SK-N-SH treated with all-trans-retinoic acid at 6 μM for 48 hours (cell line): ENCODE measurements at regions not wholly inside any gene's neighbourhood (a gene's known extent, or its start where the extent isn't known, plus 50 kb on each side); places are given as distances from the start of the nearest gene placed in this dataset.

Experiments used
- ESRRG ChIP-seq: fragments of 250-450 bp; sonication (Bioruptor Pico); IDR thresholded peaks from 2 replicates; pipeline ENCODE4 v1.6.1; 2021; ENCODE audit warnings: mild to moderate bottlenecking
- PPARA ChIP-seq: fragments of 250-450 bp; sonication (Bioruptor Pico); IDR thresholded peaks from 2 replicates; pipeline ENCODE4 v1.5.0; 2020; ENCODE audit warnings: mild to moderate bottlenecking, borderline replicate concordance
- TSHZ2 ChIP-seq: fragments of 250-450 bp; sonication (Bioruptor Pico); IDR thresholded peaks from 2 replicates; pipeline ENCODE4 v1.5.0; 2020; ENCODE audit warnings: mild to moderate bottlenecking, moderate library complexity
- ZFP30 ChIP-seq: fragments of 450-650 bp; formaldehyde crosslinking; IDR thresholded peaks from 2 replicates; pipeline ENCODE4 v1.5.0; 2022; ENCODE audit warnings: mild to moderate bottlenecking, moderate library complexity
- ZNF565 ChIP-seq: fragments of 450-650 bp; formaldehyde crosslinking; conservative IDR thresholded peaks from 2 replicates; pipeline ENCODE4 v1.5.0; 2020; ENCODE audit warnings: low read depth, mild to moderate bottlenecking, moderate library complexity
- ZNF8 ChIP-seq: fragments of 450-650 bp; formaldehyde crosslinking; IDR thresholded peaks from 2 replicates; pipeline ENCODE4 v1.5.0; 2020; ENCODE audit warnings: mild to moderate bottlenecking, moderate library complexity

GRCh38 chr3:182233957-182234356 lies 522.2 kb downstream of the SOX2 start:
- no peak for TF ChIP-seq ZFP30 (CRISPR knock-in tag)
- no peak for TF ChIP-seq TSHZ2 (CRISPR knock-in tag)
- TF ChIP-seq ZNF8 (CRISPR knock-in tag), result no peak
- no peak for TF ChIP-seq ESRRG (CRISPR knock-in tag)
- TF ChIP-seq ZNF565 (CRISPR knock-in tag), result no peak
- TF ChIP-seq PPARA (CRISPR knock-in tag), result no peak
